ENCODE measurements at regions not wholly inside any gene's neighbourhood (a gene's known extent, or its start where the extent isn't known, plus 50 kb on each side); places are given as distances from the start of the nearest gene placed in this dataset.
A peak's percentile ranks its signal among the peaks of the same experiment; 100 is the strongest.

DNA sequence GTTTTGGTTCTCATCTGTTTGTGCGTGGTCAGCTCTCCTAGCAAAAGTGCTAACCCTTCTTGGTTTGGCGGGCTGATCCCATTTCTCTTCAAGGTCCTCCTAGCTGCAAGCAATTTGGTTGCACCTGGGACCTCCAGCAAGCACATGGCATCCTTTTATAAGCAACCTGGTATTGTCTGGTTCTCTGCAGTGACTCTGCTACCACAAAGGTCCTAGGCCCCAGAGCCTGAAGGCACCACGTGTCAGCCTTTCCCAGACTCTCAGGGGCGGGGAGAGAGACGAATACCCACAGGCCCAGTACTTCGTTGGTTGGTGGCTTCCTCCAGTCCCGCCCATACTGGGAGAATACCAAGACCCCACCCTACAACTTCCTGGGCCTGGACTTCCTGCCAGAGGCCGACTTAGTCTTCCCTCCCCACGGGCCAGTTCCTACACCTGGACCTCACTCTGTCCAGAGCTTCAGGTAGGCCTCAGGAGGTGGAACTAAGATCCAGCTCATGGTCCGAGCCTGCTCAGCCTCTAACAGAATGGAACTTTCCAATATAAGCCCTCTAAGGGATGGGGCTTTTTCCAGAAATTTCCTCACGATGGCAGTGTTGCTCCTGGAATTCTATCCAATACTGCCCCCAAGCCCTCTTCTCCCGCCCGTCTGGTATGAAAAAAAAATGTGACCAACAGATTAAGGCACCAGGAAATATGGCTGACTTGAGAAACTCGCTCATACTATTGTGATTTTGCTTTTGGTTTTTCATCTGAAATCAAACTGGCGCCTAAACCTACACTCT is 192.5 kb upstream of the STK26 start (continued):
- TF ChIP-seq, protein P1, sequence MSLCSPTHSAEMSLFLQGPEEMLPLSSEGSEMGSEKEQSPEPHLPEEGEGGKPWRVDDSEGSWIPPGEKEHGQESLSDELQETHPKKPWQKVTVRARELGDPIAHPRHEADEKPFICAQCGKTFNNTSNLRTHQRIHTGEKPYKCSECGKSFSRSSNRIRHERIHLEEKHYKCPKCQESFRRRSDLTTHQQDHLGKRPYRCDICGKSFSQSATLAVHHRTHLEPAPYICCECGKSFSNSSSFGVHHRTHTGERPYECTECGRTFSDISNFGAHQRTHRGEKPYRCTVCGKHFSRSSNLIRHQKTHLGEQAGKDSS (CRISPR knock-in tag; IDR thresholded peaks at IDR 0.05; ENCODE audit: borderline replicate concordance, low read depth): peak; percentile 57; the same call in 1 of the 2 replicates
- TF ChIP-seq, protein P2, sequence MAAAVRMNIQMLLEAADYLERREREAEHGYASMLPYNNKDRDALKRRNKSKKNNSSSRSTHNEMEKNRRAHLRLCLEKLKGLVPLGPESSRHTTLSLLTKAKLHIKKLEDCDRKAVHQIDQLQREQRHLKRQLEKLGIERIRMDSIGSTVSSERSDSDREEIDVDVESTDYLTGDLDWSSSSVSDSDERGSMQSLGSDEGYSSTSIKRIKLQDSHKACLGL (CRISPR knock-in tag; IDR thresholded peaks at IDR 0.05): 0 out of 2 replicates have a peak, but pooled peaks have one; percentile 43
- peak; percentile 78; the same call in 1 of the 2 replicates for TF ChIP-seq YEATS4 (CRISPR knock-in tag; IDR thresholded peaks at IDR 0.05; ENCODE audit: borderline replicate concordance)
- TF ChIP-seq ZNF12 (CRISPR knock-in tag; IDR thresholded peaks at IDR 0.05): 0 out of 2 replicates have a peak, but pooled peaks have one; percentile 43
- peak; percentile 48; the same call in 1 of the 2 replicates for TF ChIP-seq ARNTL (CRISPR knock-in tag; IDR thresholded peaks at IDR 0.05)
- peak; percentile 50; the same call in 1 of the 2 replicates for TF ChIP-seq SALL1 (CRISPR knock-in tag; IDR thresholded peaks at IDR 0.05)
- TF ChIP-seq, protein P3, sequence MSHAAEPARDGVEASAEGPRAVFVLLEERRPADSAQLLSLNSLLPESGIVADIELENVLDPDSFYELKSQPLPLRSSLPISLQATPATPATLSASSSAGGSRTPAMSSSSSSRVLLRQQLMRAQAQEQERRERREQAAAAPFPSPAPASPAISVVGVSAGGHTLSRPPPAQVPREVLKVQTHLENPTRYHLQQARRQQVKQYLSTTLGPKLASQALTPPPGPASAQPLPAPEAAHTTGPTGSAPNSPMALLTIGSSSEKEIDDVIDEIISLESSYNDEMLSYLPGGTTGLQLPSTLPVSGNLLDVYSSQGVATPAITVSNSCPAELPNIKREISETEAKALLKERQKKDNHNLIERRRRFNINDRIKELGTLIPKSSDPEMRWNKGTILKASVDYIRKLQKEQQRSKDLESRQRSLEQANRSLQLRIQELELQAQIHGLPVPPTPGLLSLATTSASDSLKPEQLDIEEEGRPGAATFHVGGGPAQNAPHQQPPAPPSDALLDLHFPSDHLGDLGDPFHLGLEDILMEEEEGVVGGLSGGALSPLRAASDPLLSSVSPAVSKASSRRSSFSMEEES (CRISPR knock-in tag; IDR thresholded peaks at IDR 0.05): 0 out of 2 replicates have a peak, but pooled peaks have one; percentile 38
- TF ChIP-seq ZNF143 (CRISPR knock-in tag; IDR thresholded peaks at IDR 0.05): peak; percentile 25; the same call in 1 of the 2 replicates
- TF ChIP-seq, protein P4, sequence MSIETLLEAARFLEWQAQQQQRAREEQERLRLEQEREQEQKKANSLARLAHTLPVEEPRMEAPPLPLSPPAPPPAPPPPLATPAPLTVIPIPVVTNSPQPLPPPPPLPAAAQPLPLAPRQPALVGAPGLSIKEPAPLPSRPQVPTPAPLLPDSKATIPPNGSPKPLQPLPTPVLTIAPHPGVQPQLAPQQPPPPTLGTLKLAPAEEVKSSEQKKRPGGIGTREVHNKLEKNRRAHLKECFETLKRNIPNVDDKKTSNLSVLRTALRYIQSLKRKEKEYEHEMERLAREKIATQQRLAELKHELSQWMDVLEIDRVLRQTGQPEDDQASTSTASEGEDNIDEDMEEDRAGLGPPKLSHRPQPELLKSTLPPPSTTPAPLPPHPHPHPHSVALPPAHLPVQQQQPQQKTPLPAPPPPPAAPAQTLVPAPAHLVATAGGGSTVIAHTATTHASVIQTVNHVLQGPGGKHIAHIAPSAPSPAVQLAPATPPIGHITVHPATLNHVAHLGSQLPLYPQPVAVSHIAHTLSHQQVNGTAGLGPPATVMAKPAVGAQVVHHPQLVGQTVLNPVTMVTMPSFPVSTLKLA (IDR thresholded peaks at IDR 0.05): peak; percentile 68
- no peak for TF ChIP-seq NBN (conservative IDR thresholded peaks at IDR 0.05)
- peak; percentile 46 for TF ChIP-seq RBFOX2 (IDR thresholded peaks at IDR 0.05; ENCODE audit: low read depth, low read length)
- peak; percentile 64 to 67; a peak in 3 of 4 replicates for TF ChIP-seq POLR2A (IDR thresholded peaks at IDR 0.05; ENCODE audit: insufficient read depth in 1 of 2, low read depth in 2 of 2, low read length in 2 of 2)
- TF ChIP-seq, protein P5, sequence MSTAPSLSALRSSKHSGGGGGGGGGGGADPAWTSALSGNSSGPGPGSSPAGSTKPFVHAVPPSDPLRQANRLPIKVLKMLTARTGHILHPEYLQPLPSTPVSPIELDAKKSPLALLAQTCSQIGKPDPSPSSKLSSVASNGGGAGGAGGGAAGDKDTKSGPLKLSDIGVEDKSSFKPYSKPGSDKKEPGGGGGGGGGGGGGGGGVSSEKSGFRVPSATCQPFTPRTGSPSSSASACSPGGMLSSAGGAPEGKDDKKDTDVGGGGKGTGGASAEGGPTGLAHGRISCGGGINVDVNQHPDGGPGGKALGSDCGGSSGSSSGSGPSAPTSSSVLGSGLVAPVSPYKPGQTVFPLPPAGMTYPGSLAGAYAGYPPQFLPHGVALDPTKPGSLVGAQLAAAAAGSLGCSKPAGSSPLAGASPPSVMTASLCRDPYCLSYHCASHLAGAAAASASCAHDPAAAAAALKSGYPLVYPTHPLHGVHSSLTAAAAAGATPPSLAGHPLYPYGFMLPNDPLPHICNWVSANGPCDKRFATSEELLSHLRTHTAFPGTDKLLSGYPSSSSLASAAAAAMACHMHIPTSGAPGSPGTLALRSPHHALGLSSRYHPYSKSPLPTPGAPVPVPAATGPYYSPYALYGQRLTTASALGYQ (CRISPR knock-in tag; IDR thresholded peaks at IDR 0.05): 0 out of 2 replicates have a peak, but pooled peaks have one; percentile 33
- TF ChIP-seq, protein P6, sequence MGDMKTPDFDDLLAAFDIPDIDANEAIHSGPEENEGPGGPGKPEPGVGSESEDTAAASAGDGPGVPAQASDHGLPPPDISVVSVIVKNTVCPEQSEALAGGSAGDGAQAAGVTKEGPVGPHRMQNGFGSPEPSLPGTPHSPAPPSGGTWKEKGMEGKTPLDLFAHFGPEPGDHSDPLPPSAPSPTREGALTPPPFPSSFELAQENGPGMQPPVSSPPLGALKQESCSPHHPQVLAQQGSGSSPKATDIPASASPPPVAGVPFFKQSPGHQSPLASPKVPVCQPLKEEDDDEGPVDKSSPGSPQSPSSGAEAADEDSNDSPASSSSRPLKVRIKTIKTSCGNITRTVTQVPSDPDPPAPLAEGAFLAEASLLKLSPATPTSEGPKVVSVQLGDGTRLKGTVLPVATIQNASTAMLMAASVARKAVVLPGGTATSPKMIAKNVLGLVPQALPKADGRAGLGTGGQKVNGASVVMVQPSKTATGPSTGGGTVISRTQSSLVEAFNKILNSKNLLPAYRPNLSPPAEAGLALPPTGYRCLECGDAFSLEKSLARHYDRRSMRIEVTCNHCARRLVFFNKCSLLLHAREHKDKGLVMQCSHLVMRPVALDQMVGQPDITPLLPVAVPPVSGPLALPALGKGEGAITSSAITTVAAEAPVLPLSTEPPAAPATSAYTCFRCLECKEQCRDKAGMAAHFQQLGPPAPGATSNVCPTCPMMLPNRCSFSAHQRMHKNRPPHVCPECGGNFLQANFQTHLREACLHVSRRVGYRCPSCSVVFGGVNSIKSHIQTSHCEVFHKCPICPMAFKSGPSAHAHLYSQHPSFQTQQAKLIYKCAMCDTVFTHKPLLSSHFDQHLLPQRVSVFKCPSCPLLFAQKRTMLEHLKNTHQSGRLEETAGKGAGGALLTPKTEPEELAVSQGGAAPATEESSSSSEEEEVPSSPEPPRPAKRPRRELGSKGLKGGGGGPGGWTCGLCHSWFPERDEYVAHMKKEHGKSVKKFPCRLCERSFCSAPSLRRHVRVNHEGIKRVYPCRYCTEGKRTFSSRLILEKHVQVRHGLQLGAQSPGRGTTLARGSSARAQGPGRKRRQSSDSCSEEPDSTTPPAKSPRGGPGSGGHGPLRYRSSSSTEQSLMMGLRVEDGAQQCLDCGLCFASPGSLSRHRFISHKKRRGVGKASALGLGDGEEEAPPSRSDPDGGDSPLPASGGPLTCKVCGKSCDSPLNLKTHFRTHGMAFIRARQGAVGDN (CRISPR knock-in tag; IDR thresholded peaks at IDR 0.05): peak; percentile 84
- TF ChIP-seq, protein P7, sequence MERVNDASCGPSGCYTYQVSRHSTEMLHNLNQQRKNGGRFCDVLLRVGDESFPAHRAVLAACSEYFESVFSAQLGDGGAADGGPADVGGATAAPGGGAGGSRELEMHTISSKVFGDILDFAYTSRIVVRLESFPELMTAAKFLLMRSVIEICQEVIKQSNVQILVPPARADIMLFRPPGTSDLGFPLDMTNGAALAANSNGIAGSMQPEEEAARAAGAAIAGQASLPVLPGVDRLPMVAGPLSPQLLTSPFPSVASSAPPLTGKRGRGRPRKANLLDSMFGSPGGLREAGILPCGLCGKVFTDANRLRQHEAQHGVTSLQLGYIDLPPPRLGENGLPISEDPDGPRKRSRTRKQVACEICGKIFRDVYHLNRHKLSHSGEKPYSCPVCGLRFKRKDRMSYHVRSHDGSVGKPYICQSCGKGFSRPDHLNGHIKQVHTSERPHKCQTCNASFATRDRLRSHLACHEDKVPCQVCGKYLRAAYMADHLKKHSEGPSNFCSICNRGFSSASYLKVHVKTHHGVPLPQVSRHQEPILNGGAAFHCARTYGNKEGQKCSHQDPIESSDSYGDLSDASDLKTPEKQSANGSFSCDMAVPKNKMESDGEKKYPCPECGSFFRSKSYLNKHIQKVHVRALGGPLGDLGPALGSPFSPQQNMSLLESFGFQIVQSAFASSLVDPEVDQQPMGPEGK (CRISPR knock-in tag; IDR thresholded peaks at IDR 0.05): no peak; the same call in 1 of the 2 replicates
- TF ChIP-seq ZNF557 (CRISPR knock-in tag; IDR thresholded peaks at IDR 0.05): peak; percentile 47; the same call in 1 of the 2 replicates

Data from HepG2 (cell line).